ENCODE measurements at regions not wholly inside any gene's neighbourhood (a gene's known extent, or its start where the extent isn't known, plus 50 kb on each side); places are given as distances from the start of the nearest gene placed in this dataset.
"Not testable (repeated sequence)": the region's sequence is repeated elsewhere in the genome, so short reads cannot be mapped to it uniquely, and the experiment has no call there.

- Histone ChIP-seq H3K4me3 (ENCODE audit: control extremely low read depth in 1 of 5, extremely low read depth in 1 of 5, insufficient read depth in 1 of 5, low read depth in 2 of 5, low read length in 4 of 5) (no peak overlapping the region), H3K27me3 (replicated peaks in 1 of 4; ENCODE audit: control extremely low read depth in 1 of 4, control insufficient read depth in 3 of 4, insufficient read depth in 4 of 4, low read length in 3 of 4) (no peaks in the 10 kb centered on the region), H3K4me1 (ENCODE audit: control insufficient read depth in 2 of 2, insufficient read depth in 2 of 2, low read length in 2 of 2) (no peaks in the 10 kb centered on the region), H3K27ac (ENCODE audit: low read length in 2 of 2) (no peak overlapping the region), H3K9ac (ENCODE audit: low read length) (no peak overlapping the region), H3K4me2 (replicated peaks; ENCODE audit: low read depth, low read length, poor library complexity, severe bottlenecking) (no peak overlapping the region), H3K79me2 (ENCODE audit: control insufficient read depth, insufficient read depth, low read length) (no peaks in the 10 kb centered on the region), H4K20me1 (ENCODE audit: control insufficient read depth, insufficient read depth, low read length, poor library complexity, severe bottlenecking) (no peaks in the 10 kb centered on the region), H3K36me3 (replicated peaks in 1 of 2; ENCODE audit: control extremely low read depth in 1 of 2, control insufficient read depth in 1 of 2, extremely low read depth in 1 of 2, insufficient read depth in 2 of 2, low read length in 1 of 2) (no peaks in the 10 kb centered on the region), H3K9me3 (ENCODE audit: control extremely low read depth in 1 of 3, control insufficient read depth in 2 of 3, insufficient read depth in 1 of 3, low read length in 2 of 3) (peaks cover 0 to 15% (median 5%) of the 10 kb centered on the region in 3 donors), H2AFZ (ENCODE audit: insufficient read depth, low read depth, low read length, poor library complexity, severe bottlenecking) (no peak overlapping the region)
- no peak overlapping the region for H3K27ac Mint-ChIP-seq
- ATAC-seq (ENCODE audit: low read depth) (no peak), DNase-seq (no peak)
- no peak overlapping the region for H3K4me3 Mint-ChIP-seq
- H3K9me3 Mint-ChIP-seq (ENCODE audit: insufficient read depth), result peaks cover 6% of the 10 kb centered on the region
- intact Hi-C loops (cut with micrococcal nuclease), result no loop called here
- POLR2A ChIA-PET, result no interaction called here
- no peaks in the 10 kb centered on the region for H3K4me1 Mint-ChIP-seq
- no peak for TF ChIP-seq CTCF (IDR thresholded peaks at IDR 0.05)
- no peak for TF ChIP-seq EZH2 (IDR thresholded peaks at IDR 0.05; ENCODE audit: borderline replicate concordance, insufficient read depth, low read depth, low read length, poor library complexity, severe bottlenecking)
- H3K27me3 Mint-ChIP-seq, result peaks cover 9% of the 10 kb centered on the region
- WGBS (ENCODE audit: insufficient coverage), result 94% methylated on average over 8 of the region's 9 CpGs
- CTCF ChIA-PET, result no interaction called here
Observed at GRCh38 chr16:66242672-66243071, 123.8 kb upstream of the CDH5 start.

DNA sequence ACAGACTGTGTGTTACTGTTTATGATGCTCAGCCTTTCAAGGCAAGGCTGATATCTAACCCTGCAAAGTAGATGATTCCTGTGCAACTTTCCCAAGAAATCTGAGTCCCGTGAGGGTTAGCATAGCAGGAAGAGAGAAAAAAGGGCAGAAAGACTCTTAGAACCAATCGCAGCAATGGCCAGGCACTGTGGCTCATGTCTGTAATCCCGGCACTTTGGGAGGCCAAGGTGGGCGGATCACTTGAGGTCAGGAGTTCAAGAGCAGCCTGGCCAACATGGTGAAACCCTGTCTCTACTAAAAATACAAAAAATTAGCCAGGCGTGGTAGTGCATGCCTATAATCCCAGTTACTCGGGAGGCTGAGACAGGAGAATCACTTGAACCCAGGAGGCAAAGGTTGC is 124.3 kb upstream of the CDH5 start:
- ATAC-seq (ENCODE audit: low read depth); POLR2A ChIA-PET; H3K4me3 Mint-ChIP-seq; H3K9ac ChIP-seq (ENCODE audit: low read length); H3K4me1 ChIP-seq (ENCODE audit: control insufficient read depth in 2 of 2, insufficient read depth in 2 of 2, low read length in 2 of 2); H4K20me1 ChIP-seq (ENCODE audit: control insufficient read depth, insufficient read depth, low read length, poor library complexity, severe bottlenecking); H2AFZ ChIP-seq (ENCODE audit: insufficient read depth, low read depth, low read length, poor library complexity, severe bottlenecking); CTCF ChIA-PET; H3K79me2 ChIP-seq (ENCODE audit: control insufficient read depth, insufficient read depth, low read length); H3K27me3 ChIP-seq (replicated peaks in 1 of 4; ENCODE audit: control extremely low read depth in 1 of 4, control insufficient read depth in 3 of 4, insufficient read depth in 4 of 4, low read length in 3 of 4); H3K4me3 ChIP-seq (ENCODE audit: control extremely low read depth in 1 of 5, extremely low read depth in 1 of 5, insufficient read depth in 1 of 5, low read depth in 2 of 5, low read length in 4 of 5); H3K27ac ChIP-seq (ENCODE audit: low read length in 2 of 2); DNase-seq; H3K4me2 ChIP-seq (replicated peaks; ENCODE audit: low read depth, low read length, poor library complexity, severe bottlenecking); intact Hi-C loops (cut with micrococcal nuclease); H3K9me3 Mint-ChIP-seq (ENCODE audit: insufficient read depth); H3K27ac Mint-ChIP-seq; H3K36me3 ChIP-seq (replicated peaks in 1 of 2; ENCODE audit: control extremely low read depth in 1 of 2, control insufficient read depth in 1 of 2, extremely low read depth in 1 of 2, insufficient read depth in 2 of 2, low read length in 1 of 2); H3K27me3 Mint-ChIP-seq; H3K4me1 Mint-ChIP-seq: not testable (repeated sequence)
- peaks cover 0 to 15% (median 5%) of the 10 kb centered on the region in 3 donors for H3K9me3 ChIP-seq (ENCODE audit: control extremely low read depth in 1 of 3, control insufficient read depth in 2 of 3, insufficient read depth in 1 of 3, low read length in 2 of 3)
- WGBS (ENCODE audit: insufficient coverage), result 69% methylated on average over 5 of the region's 6 CpGs
